ENCODE measurements at regions not wholly inside any gene's neighbourhood (a gene's known extent, or its start where the extent isn't known, plus 50 kb on each side); places are given as distances from the start of the nearest gene placed in this dataset.

DNA sequence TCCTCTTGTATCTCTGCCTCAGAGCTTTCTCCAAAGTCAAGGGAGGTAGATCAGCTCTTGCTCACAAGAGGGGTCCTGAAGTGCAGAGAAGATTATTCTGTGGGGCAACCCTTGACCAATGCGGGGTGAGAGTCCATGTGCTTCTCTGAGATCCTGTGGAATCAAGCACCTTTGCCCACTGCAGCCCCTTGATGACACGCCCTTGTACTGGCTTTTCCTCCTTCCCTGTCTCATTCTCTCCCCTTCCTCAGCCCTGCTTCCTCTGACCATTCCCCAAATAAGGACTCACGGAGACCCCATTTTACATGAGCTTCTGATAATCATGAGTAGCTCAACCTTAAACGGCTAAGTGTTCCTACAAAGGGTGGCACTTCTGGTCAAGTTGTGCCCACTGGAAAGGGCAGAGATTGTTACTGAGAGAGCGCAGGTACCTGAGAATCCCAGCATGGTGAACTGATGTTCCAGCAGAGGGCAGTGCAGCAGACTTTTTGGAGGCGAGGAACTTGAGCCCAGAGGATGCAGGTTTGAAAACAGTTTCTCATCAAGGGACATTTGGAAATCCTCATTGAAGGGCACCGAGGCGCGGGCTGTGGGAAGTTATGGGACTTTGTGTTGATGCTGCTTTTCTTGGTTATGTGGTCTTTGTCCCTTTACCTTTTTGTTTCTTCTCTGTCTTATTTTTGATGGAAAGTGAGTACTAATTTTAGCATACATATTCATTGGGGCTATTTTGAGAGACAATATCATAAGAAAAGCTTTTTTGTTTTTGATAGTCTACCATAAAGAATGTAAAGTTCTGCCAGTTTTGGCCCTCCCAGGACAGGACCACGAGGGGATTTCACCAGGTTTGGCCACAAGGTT, 201.3 kb downstream of the RBM46 start:
- Histone ChIP-seq H3K4me3 (no peak overlapping the region), H3K4me1 (peaks cover 3% of the 10 kb centered on the region), H3K27ac (no peak overlapping the region), H3K9me3 (no peaks in the 10 kb centered on the region), H3K36me3 (no peaks in the 10 kb centered on the region), H3K27me3 (ENCODE audit: low read depth) (no peaks in the 10 kb centered on the region)
- intact Hi-C loops (cut with DNase I): no loop called here
- DNase-seq (peak; percentile 62), ATAC-seq (peak; percentile 77 to 81)
- TF ChIP-seq CTCF (IDR thresholded peaks at IDR 0.05): peak; percentile 61

DNA sequence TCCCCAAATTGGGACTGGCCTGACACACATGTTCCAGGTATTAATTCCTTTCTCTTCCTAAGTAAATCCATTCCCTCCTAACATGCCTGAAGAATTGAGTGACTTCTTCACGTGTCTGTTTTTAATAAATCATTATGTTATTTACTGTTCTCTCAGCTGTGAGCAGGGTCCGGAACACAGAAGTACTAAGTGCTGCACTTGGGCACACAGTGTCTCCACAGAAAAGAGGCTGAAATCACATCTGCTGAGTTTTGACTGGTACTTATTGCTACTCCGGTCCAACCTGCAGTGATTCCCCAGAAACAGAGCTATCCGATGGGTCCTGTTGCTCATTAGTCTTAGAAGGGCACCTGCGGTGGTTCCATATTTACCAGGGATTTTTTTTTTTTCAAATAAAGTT, 202.6 kb downstream of the RBM46 start:
- Histone ChIP-seq H3K9me3 (no peaks in the 10 kb centered on the region), H3K36me3 (no peaks in the 10 kb centered on the region), H3K4me1 (peaks cover 3% of the 10 kb centered on the region), H3K27me3 (ENCODE audit: low read depth) (no peaks in the 10 kb centered on the region), H3K4me3 (no peak overlapping the region), H3K27ac (no peak overlapping the region)
- DNase-seq (no peak), ATAC-seq (peak; percentile 63 to 70)
- no peak for TF ChIP-seq CTCF (IDR thresholded peaks at IDR 0.05)
- intact Hi-C loops (cut with DNase I): no loop called here

GRCh38 chr4:154984148-154984547, 203.1 kb downstream of the RBM46 start:
- Histone ChIP-seq H3K27ac (no peak overlapping the region), H3K36me3 (no peaks in the 10 kb centered on the region), H3K4me1 (peaks cover 3% of the 10 kb centered on the region), H3K4me3 (no peak overlapping the region), H3K27me3 (ENCODE audit: low read depth) (no peaks in the 10 kb centered on the region), H3K9me3 (no peaks in the 10 kb centered on the region)
- no peak for DNase-seq
- ATAC-seq: peak; percentile 6 to 10
- TF ChIP-seq CTCF (IDR thresholded peaks at IDR 0.05): no peak
- intact Hi-C loops (cut with DNase I): no loop called here

GRCh38 chr4:154984616-154985015, 203.5 kb downstream of the RBM46 start:
- TF ChIP-seq CTCF (IDR thresholded peaks at IDR 0.05): no peak
- peaks cover 3% of the 10 kb centered on the region for H3K4me1 ChIP-seq
- H3K27ac ChIP-seq: no peak overlapping the region
- H3K27me3 ChIP-seq (ENCODE audit: low read depth): no peaks in the 10 kb centered on the region
- intact Hi-C loops (cut with DNase I): no loop called here
- H3K9me3 ChIP-seq: no peaks in the 10 kb centered on the region
- no peaks in the 10 kb centered on the region for H3K36me3 ChIP-seq
- H3K4me3 ChIP-seq: no peak overlapping the region
- DNase-seq (no peak), ATAC-seq (peak; percentile 76 to 90)

DNA sequence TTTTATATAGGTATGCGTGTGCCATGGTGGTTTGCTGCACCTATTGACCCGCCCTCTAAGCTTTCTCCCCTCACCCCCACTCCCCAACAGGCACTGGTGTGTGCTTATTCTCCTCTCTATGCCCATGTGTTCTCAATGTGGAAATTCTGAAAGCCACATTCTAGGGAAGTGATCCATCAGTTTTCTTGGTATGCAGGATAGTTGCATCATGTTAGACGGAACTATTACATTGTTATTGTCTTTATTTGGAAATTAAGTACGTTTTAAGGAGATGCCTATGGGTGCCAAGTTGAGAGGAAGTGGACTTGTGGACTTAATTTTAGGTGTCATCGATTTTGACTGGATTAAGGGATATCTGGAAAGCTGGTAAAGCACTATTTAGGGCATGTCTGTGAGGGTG, 204.6 kb downstream of the RBM46 start:
- Histone ChIP-seq H3K27ac (no peak overlapping the region), H3K4me1 (peaks cover 3% of the 10 kb centered on the region), H3K36me3 (no peaks in the 10 kb centered on the region), H3K9me3 (no peaks in the 10 kb centered on the region), H3K27me3 (ENCODE audit: low read depth) (no peaks in the 10 kb centered on the region), H3K4me3 (no peak overlapping the region)
- DNase-seq (no peak), ATAC-seq (no peak)
- intact Hi-C loops (cut with DNase I): no loop called here
- no peak for TF ChIP-seq CTCF (IDR thresholded peaks at IDR 0.05)
